Calu3 (cell line): ENCODE measurements at regions not wholly inside any gene's neighbourhood (a gene's known extent, or its start where the extent isn't known, plus 50 kb on each side); places are given as distances from the start of the nearest gene placed in this dataset.

Experiments used
- BruUV-seq: library from RNA; stranded (reverse); fragments of 400-500 nt; replicated peaks from 2 replicates; lab custom pipeline; 2021; lab: Mats Ljungman, UMichigan
- CTCF ChIA-PET: fragments of 300-600 bp; sonication (Branson Sonifier 250); formaldehyde crosslinking; loops from one replicate; lab custom pipeline; 2022; ENCODE audit warnings: antibody characterized with exemption; lab: Charles Lee
- DNase-seq: peaks from one replicate; pipeline ENCODE4 v3.0.0; 2022
- H3K27ac Mint-ChIP-seq: one replicate; pipeline ENCODE4 v1.8.0; 2022; ENCODE audit warnings: mixed read lengths; ENCODE audit not compliant: unreplicated experiment
- H3K27me3 Mint-ChIP-seq: one replicate; pipeline ENCODE4 v1.8.0; 2022; ENCODE audit warnings: mixed read lengths; ENCODE audit not compliant: unreplicated experiment
- H3K36me3 Mint-ChIP-seq: one replicate; pipeline ENCODE4 v1.8.0; 2022; ENCODE audit warnings: mild to moderate bottlenecking, moderate library complexity, mixed read lengths; ENCODE audit not compliant: insufficient read depth, unreplicated experiment
- H3K4me1 Mint-ChIP-seq: one replicate; pipeline ENCODE4 v1.8.0; 2022; ENCODE audit warnings: mild to moderate bottlenecking, low read depth, mixed read lengths; ENCODE audit not compliant: unreplicated experiment
- H3K4me3 Mint-ChIP-seq: one replicate; pipeline ENCODE4 v1.8.0; 2022; ENCODE audit warnings: mild to moderate bottlenecking, low read depth, moderate library complexity, mixed read lengths; ENCODE audit not compliant: unreplicated experiment
- H3K9me3 Mint-ChIP-seq: one replicate; pipeline ENCODE4 v1.8.0; 2022; ENCODE audit warnings: low read depth, mixed read lengths; ENCODE audit not compliant: unreplicated experiment
- CTCF ChIP-seq: fragments of 200-600 bp; IDR thresholded peaks from one replicate; pipeline ENCODE4 v1.8.0; 2022; ENCODE audit warnings: antibody characterized with exemption; ENCODE audit not compliant: unreplicated experiment
- intact Hi-C: fragments of 100-400 bp; cut with micrococcal nuclease; formaldehyde crosslinking; loops from one replicate; pipeline ENCODE4 v1.10.0; 2022; ENCODE audit not compliant: unreplicated experiment

- Mint-ChIP-seq H3K4me1 (no peaks in the 10 kb centered on the region), H3K27ac (no peak overlapping the region), H3K9me3 (no peaks in the 10 kb centered on the region), H3K36me3 (no peaks in the 10 kb centered on the region), H3K27me3 (no peaks in the 10 kb centered on the region), H3K4me3 (no peak overlapping the region)
- no peak for DNase-seq
- BruUV-seq: no TSS peak
- CTCF ChIA-PET: no interaction called here
- intact Hi-C loops: no loop called here
- TF ChIP-seq CTCF: no peak
These were observed 296.1 kb downstream of the RERGL start for GRCh38 chr12:17793854-17794253.

- BruUV-seq: no TSS peak
- CTCF ChIA-PET: no interaction called here
- Mint-ChIP-seq H3K36me3 (no peaks in the 10 kb centered on the region), H3K27ac (no peak overlapping the region), H3K4me3 (no peak overlapping the region), H3K9me3 (peaks cover 3% of the 10 kb centered on the region), H3K27me3 (no peaks in the 10 kb centered on the region), H3K4me1 (no peaks in the 10 kb centered on the region)
- DNase-seq: no peak
- intact Hi-C loops: no loop called here
- TF ChIP-seq CTCF: no peak
These were observed 311.8 kb downstream of the RERGL start for GRCh38 chr12:17778242-17778641.

DNA sequence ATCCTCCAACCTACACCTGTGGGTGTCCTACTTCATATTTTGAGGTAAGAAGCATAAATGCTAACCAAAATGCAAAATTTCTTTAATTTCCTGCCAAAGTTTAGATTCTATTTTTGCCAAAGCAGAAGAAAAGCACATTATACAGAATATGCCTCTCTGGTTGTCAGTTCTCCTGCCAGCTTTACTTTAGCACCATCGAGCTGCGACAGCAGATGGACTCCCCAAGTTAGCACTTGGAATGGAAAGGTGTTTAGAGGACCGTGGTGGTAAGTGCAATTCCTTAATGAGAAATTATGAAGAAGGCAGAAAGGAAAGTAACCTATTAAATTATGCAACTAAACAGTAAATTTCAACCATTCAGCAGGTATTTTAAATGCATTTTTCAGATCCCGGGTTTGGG is 326.6 kb downstream of the RERGL start:
- intact Hi-C loops: no loop called here
- no TSS peak for BruUV-seq
- CTCF ChIA-PET: no interaction called here
- Mint-ChIP-seq H3K4me3 (no peak overlapping the region), H3K4me1 (no peaks in the 10 kb centered on the region), H3K27ac (no peak overlapping the region), H3K9me3 (peaks cover 6% of the 10 kb centered on the region), H3K27me3 (no peaks in the 10 kb centered on the region), H3K36me3 (no peaks in the 10 kb centered on the region)
- no peak for DNase-seq
- no peak for TF ChIP-seq CTCF

- intact Hi-C loops: no loop called here
- peaks cover 9% of the 10 kb centered on the region for H3K9me3 Mint-ChIP-seq
- H3K4me1 Mint-ChIP-seq: no peaks in the 10 kb centered on the region
- no TSS peak for BruUV-seq
- CTCF ChIA-PET: no interaction called here
- H3K36me3 Mint-ChIP-seq: no peaks in the 10 kb centered on the region
- no peak overlapping the region for H3K27ac Mint-ChIP-seq
- TF ChIP-seq CTCF: no peak
- no peak for DNase-seq
- H3K27me3 Mint-ChIP-seq: no peaks in the 10 kb centered on the region
- no peak overlapping the region for H3K4me3 Mint-ChIP-seq
These were observed 330.0 kb downstream of the RERGL start for GRCh38 chr12:17759982-17760381.
